ENCODE measurements at regions not wholly inside any gene's neighbourhood (a gene's known extent, or its start where the extent isn't known, plus 50 kb on each side); places are given as distances from the start of the nearest gene placed in this dataset.

GRCh38 chr4:154088741-154089140 lies 299.9 kb upstream of the SFRP2 start:
- DNase-seq (ENCODE audit: low spot score): no peak

- DNase-seq (ENCODE audit: low spot score): no peak
Measured at GRCh38 chr4:154086247-154086646, 297.4 kb upstream of the SFRP2 start.

GRCh38 chr4:154084864-154085263 lies 296.0 kb upstream of the SFRP2 start:
- no peak for DNase-seq (ENCODE audit: low spot score)

DNA sequence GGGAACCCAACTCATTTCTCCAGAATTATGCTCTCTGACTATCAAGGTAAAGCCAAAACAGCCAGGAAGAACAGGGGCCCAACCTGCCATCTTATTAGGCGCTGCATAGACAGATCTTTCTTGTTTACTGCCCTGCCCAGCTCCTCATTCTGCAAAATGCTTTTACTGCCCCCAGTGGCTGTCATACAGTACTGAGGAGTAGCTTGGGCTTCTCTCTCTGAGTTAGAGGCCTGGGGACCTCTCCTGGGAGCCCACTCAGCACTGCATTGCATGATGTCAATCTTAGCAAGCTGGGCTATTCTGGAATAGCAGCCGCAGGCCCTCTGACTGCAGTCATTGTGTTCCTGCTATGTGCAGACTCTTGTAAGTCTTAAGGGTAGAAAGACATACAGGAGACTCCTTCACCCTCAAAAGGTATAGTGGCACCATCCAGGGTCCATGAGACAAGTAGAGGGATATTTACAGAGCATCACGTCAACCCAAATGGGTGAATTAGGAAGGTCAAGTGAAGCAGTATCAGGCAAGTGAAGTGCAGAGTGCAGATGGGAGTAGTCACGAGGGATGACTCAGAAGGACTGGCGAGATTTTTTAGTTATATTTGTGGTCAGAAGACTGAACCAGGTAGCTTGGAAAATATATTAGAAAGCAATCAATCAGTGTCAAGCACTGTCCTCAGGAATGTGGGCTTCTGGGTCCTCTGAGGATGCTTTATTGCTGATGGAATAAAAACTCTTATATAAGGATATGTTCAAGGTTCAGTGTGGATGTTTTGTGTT lies 294.1 kb upstream of the SFRP2 start:
- no peak for DNase-seq (ENCODE audit: low spot score)

GRCh38 chr4:154081391-154081790 lies 292.5 kb upstream of the SFRP2 start:
- no peak for DNase-seq (ENCODE audit: low spot score)

- DNase-seq (ENCODE audit: low spot score): no peak
Measured at GRCh38 chr4:154078504-154079350, 289.8 kb upstream of the SFRP2 start.

GRCh38 chr4:154076921-154077320 lies 288.0 kb upstream of the SFRP2 start:
- no peak for DNase-seq (ENCODE audit: low spot score)

DNA sequence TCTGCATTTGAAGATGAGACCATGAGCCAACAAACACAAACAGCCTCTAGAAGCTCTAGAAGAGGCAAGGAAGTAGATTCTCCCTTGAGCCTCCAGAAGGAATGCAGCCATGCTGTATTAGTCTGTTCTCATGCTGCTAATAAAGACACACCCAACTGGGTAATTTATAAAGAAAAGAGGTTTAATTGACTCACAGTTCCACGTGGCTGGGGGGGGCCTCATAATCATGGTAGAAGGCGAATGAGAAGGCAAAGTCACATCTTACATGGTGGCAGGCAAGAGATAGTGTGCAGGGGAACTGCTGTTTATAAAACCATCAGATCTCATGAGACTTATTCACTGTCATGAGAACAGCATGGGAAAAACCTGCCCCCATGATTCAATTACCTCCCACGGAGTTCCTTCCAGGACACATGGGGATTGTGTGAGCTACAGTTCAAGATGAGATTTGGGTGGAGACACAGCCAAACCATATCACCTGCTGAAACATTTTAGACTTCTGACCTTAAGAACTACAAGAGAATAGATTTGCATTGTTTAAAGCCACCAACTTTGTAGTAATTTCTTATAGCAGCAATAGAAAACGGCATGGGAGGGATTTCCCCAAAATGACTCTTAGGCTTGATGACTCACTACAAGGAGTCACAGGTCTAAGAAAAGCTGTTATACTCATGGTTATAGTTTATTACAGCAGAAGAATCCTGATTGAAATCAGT lies 284.4 kb upstream of the SFRP2 start:
- DNase-seq (ENCODE audit: low spot score): no peak

DNA sequence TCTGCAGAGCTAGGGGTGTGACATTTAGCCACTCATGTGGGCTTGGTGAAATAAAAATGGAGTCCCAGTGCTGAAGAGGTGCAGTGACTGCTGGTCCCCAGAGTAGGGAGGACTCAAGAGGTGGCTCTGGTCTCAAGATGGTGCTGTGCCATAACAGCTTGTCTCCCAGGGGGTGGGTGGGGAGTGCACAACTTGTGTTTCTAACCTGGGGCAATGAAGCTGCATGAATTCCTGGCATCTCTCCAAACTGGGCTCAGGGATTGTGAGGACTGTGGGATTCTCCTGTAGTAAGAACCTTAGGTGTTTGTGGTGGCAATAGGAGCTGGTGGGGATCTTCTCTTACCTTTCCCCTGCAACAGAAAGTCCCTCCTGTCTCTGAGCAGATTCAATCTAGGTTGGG lies 278.9 kb upstream of the SFRP2 start:
- DNase-seq (ENCODE audit: low spot score): no peak

DNA sequence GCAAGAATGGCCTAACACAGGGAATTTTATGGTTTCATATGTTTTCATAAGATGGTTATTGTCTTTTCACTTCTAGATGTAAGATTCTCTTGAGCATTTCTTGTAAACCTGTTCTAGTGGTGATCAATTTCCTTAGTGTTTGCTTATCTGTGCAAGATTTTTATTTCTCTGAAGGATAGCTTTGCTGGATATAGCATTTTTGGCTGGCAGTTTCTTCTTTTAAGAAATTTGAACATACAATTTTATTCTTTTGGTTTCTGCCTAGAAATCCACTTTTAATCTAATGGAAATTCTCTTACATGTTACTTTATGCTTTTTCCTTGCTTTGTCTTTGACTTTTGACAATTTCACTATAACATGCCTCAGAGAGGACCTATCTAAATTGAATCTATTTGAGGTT lies 276.5 kb upstream of the SFRP2 start:
- DNase-seq (ENCODE audit: low spot score): no peak

GRCh38 chr4:154064244-154064643 lies 275.4 kb upstream of the SFRP2 start:
- no peak for DNase-seq (ENCODE audit: low spot score)

GRCh38 chr4:154049457-154050181 lies 260.7 kb upstream of the SFRP2 start:
- no peak for DNase-seq (ENCODE audit: low spot score)

- no peak for DNase-seq (ENCODE audit: low spot score)
Measured at GRCh38 chr4:154047733-154048132, 258.9 kb upstream of the SFRP2 start.

GRCh38 chr4:154044742-154045485 lies 256.0 kb upstream of the SFRP2 start:
- DNase-seq (ENCODE audit: low spot score): no peak

GRCh38 chr4:154044108-154044531 lies 255.2 kb upstream of the SFRP2 start:
- no peak for DNase-seq (ENCODE audit: low spot score)

DNA sequence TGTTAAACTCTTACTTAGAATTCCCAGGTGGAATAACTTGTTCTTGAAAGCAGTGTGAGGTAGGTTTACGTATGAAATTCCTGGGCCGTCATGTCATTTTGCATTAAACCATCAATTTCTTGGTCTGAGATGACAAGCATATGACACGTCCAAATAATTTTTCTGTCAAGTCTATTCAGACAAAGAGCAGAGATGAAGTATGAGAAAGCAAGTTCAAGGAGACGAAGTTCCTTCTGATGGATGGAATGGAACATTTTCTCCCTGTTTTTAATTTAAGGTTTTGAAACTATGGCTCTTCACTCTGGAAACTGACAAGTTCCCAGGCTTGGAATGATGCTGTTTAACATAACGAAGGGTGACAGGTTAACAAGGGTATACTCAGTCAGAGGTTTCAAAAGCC lies 252.8 kb upstream of the SFRP2 start:
- DNase-seq (ENCODE audit: low spot score): no peak

DNA sequence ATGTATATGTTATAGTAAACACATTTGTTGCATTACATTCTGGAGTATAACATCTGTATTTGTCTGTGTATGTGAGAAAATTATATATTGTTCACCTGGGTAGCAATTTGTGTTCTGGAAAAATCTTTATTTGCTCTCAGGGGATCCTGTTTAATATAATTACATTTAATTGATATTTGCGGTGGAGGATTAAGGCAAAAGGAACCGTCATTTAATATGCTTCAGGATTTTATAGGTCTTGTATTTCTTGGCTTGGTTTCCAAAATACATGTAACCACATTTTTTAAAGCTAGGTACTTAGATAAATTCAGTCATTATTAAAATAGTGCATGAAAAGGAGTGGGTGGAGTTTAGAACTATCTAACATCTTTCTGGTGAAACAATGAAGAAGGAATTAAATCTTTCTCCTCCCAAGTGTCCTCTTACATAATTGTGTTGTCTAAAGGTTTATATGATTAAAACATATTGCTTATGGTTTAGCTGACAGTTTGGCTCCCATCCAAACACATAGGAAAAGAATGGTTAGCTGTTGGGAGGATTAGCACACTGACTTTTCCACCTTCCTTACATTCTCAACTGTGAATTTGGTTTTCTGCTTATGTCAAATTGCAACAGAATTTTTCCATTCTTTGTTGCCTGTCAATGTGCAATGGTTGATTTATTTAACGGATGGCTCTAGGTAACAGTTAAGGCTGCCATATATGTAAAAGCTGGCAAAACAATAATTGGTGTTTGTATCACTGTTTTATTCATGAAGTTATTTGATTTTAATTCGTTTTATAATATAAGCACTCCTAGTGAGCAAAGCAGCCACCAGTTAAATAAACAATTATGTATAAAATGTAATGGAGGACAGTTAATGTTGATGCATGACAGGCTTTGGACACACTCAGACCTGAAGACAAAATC lies 250.8 kb upstream of the SFRP2 start:
- DNase-seq (ENCODE audit: low spot score): no peak

DNA sequence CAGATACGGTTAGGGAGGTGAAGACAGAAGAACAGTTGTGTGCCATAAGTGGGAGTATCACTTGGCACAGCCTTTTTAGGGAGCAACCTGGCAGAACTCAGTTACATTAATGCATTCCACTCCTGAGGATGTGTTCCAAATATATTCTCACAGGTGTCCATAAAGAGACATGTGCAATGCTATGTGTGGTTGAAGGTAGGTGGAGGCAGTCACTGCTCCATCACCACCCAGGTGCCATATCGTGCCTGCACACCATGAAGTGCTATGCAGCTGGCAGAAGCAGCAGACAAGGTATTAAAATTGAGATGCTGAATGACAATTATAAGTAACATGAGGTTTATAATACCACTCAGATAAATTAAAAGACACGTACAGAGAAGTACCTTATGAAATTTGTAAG lies 248.0 kb upstream of the SFRP2 start:
- no peak for DNase-seq (ENCODE audit: low spot score)

DNA sequence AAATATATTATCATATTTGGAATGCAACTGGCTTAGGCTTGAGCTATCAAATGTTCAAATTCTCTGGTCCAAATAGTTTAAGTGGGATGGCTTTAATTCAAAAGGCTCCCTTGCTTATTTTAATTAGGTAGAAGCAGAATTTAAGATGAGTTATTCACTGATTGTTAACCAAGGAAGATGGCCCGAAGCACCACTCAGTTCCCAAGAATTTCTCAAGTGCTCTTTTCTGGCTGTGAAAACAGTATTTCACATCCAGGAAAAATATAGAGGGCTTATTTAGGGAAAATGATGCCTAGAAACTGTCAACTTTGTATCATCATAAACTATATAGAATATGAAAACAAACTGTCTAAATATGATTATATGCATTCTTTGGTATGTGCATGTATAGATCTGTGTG lies 246.5 kb upstream of the SFRP2 start:
- no peak for DNase-seq (ENCODE audit: low spot score)

GRCh38 chr4:154033921-154034320 lies 245.0 kb upstream of the SFRP2 start:
- DNase-seq (ENCODE audit: low spot score): no peak

Measured in CD4-positive, alpha-beta T cell treated with Interleukin-15 for 4 hours (primary cell).